ENCODE measurements at regions not wholly inside any gene's neighbourhood (a gene's known extent, or its start where the extent isn't known, plus 50 kb on each side); places are given as distances from the start of the nearest gene placed in this dataset.

GRCh38 chr11:119974051-119974450 lies 163.9 kb downstream of the TRIM29 start:
- Mint-ChIP-seq H3K9me3 (peaks cover 0 to 5% of the 10 kb centered on the region in 2 experiments; a peak in 1 of 5 replicates), H3K27me3 (ENCODE audit: low read depth) (peaks cover 57% of the 10 kb centered on the region), H3K36me3 (ENCODE audit: insufficient read depth in 1 of 3, low read depth in 3 of 3) (0 out of 7 replicates have a peak, but pooled peaks cover 0 to 3% (median 0%) of the 10 kb centered on the region in 3 experiments), H3K4me1 (peaks cover 26 to 38% of the 10 kb centered on the region in 2 experiments), H3K27ac (no peak overlapping the region), H3K4me3 (no peak overlapping the region)
- no peak overlapping the region for H3K18ac ChIP-seq (ENCODE audit: insufficient read length, low read depth, low read length)
- H2BK12ac ChIP-seq (ENCODE audit: insufficient read length, low read depth, low read length) = no peak overlapping the region
- no peak overlapping the region for H3K27ac ChIP-seq (ENCODE audit: insufficient read length, low read depth, low read length)
- H3K4me1 ChIP-seq (ENCODE audit: insufficient read depth, low read length) = no peaks in the 10 kb centered on the region; the same call in 1 of the 2 replicates
- no peaks in the 10 kb centered on the region for H3K79me2 ChIP-seq (ENCODE audit: insufficient read depth, low read length)
- H3K56ac ChIP-seq (ENCODE audit: insufficient read length, low read depth, low read length) = no peak overlapping the region
- no peaks in the 10 kb centered on the region for H4K20me1 ChIP-seq (ENCODE audit: control insufficient read depth, insufficient read depth, insufficient read length)
- H3K27me3 ChIP-seq (ENCODE audit: insufficient read depth, low read length) = no peaks in the 10 kb centered on the region; the same call in 1 of the 2 replicates
- no peaks in the 10 kb centered on the region for H3K23me2 ChIP-seq (ENCODE audit: insufficient read length, low read depth, low read length, poor library complexity, severe bottlenecking)
- no peak overlapping the region for H2AFZ ChIP-seq (ENCODE audit: low read length)
- H3K23ac ChIP-seq (ENCODE audit: insufficient read length, low read depth, low read length) = no peak overlapping the region
- TF ChIP-seq CTCF (conservative IDR thresholded peaks at IDR 0.05) = no peak
- no peak overlapping the region for H3T11ph ChIP-seq (ENCODE audit: low read length)
- H3K9ac ChIP-seq (ENCODE audit: extremely low read depth, insufficient read length, low read length) = no peak overlapping the region
- no peaks in the 10 kb centered on the region for H3K9me3 ChIP-seq (ENCODE audit: control insufficient read depth, low read depth, low read length)
- H2BK20ac ChIP-seq (ENCODE audit: low read depth, low read length, poor library complexity, severe bottlenecking) = no peak overlapping the region
- H3K4ac ChIP-seq (ENCODE audit: low read depth, low read length) = no peak overlapping the region
- no peak overlapping the region for H4K8ac ChIP-seq (replicated peaks; ENCODE audit: insufficient read length, low read depth, low read length)
- WGBS (ENCODE audit: extremely low coverage, insufficient read length, low lambda C conversion rate) = no CpG with 5 or more reads among the region's 4 CpGs
- no peak overlapping the region for H2BK15ac ChIP-seq (ENCODE audit: low read depth, low read length)
- no peak overlapping the region for H3K4me2 ChIP-seq (ENCODE audit: insufficient read depth, insufficient read length, low read length)
- H3K79me1 ChIP-seq (ENCODE audit: insufficient read depth, low read depth, low read length, poor library complexity, severe bottlenecking) = no peaks in the 10 kb centered on the region
- no peak overlapping the region for H2BK120ac ChIP-seq (ENCODE audit: low read depth, low read length, poor library complexity, severe bottlenecking)
- H3K14ac ChIP-seq (ENCODE audit: insufficient read depth, low read length) = no peak overlapping the region
- DNase-seq = no peak
- H2BK5ac ChIP-seq (ENCODE audit: insufficient read length, low read length) = no peak overlapping the region
- H2AK5ac ChIP-seq (ENCODE audit: insufficient read length, low read length) = no peak overlapping the region
- no peak overlapping the region for H4K91ac ChIP-seq (ENCODE audit: insufficient read length, low read depth, low read length)
- H4K5ac ChIP-seq (ENCODE audit: insufficient read length, low read depth, low read length) = no peak overlapping the region
